ENCODE measurements at regions not wholly inside any gene's neighbourhood (a gene's known extent, or its start where the extent isn't known, plus 50 kb on each side); places are given as distances from the start of the nearest gene placed in this dataset.

- no peak for TF ChIP-seq SIN3A (IDR thresholded peaks at IDR 0.05; ENCODE audit: borderline replicate concordance, insufficient read depth, low read length)
- TF ChIP-seq TAF1 (IDR thresholded peaks at IDR 0.05; ENCODE audit: borderline replicate concordance, insufficient read depth, low read length): no peak
- no peak for TF ChIP-seq FOXP2 (optimal IDR thresholded peaks at IDR 0.05; ENCODE audit: borderline replicate concordance, extremely low read depth, extremely low read length, insufficient read depth)
- TF ChIP-seq POLR2AphosphoS5 (IDR thresholded peaks at IDR 0.05; ENCODE audit: low read depth, low read length): no peak
- TF ChIP-seq, protein P1, sequence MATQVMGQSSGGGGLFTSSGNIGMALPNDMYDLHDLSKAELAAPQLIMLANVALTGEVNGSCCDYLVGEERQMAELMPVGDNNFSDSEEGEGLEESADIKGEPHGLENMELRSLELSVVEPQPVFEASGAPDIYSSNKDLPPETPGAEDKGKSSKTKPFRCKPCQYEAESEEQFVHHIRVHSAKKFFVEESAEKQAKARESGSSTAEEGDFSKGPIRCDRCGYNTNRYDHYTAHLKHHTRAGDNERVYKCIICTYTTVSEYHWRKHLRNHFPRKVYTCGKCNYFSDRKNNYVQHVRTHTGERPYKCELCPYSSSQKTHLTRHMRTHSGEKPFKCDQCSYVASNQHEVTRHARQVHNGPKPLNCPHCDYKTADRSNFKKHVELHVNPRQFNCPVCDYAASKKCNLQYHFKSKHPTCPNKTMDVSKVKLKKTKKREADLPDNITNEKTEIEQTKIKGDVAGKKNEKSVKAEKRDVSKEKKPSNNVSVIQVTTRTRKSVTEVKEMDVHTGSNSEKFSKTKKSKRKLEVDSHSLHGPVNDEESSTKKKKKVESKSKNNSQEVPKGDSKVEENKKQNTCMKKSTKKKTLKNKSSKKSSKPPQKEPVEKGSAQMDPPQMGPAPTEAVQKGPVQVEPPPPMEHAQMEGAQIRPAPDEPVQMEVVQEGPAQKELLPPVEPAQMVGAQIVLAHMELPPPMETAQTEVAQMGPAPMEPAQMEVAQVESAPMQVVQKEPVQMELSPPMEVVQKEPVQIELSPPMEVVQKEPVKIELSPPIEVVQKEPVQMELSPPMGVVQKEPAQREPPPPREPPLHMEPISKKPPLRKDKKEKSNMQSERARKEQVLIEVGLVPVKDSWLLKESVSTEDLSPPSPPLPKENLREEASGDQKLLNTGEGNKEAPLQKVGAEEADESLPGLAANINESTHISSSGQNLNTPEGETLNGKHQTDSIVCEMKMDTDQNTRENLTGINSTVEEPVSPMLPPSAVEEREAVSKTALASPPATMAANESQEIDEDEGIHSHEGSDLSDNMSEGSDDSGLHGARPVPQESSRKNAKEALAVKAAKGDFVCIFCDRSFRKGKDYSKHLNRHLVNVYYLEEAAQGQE (IDR thresholded peaks at IDR 0.05; ENCODE audit: insufficient read depth in 1 of 2, low read depth in 2 of 2, low read length in 2 of 2): no peak
Measured at GRCh38 chr15:47934342-47934741, 186.4 kb upstream of the SLC24A5 start.

All from PFSK-1 (cell line).